SK-N-SH (cell line): ENCODE measurements at regions not wholly inside any gene's neighbourhood (a gene's known extent, or its start where the extent isn't known, plus 50 kb on each side); places are given as distances from the start of the nearest gene placed in this dataset.

Experiments used
- CTCF ChIA-PET: fragments of 300-600, 350-600 bp; formaldehyde crosslinking; extraction: SDS; loops from one replicate; lab custom pipeline; 2021; lab: Yijun Ruan, JAX
- POLR2A ChIA-PET: fragments of 350-600 bp; sonication (Branson Sonifier 250); formaldehyde crosslinking; extraction: SDS; loops from one replicate; lab custom pipeline; 2020; ENCODE audit warnings: antibody characterized with exemption, inconsistent platforms; lab: Yijun Ruan, JAX
- DNase-seq: peaks from one replicate; pipeline ENCODE4 v3.0.0; 2012
- H2AFZ ChIP-seq: fragments of 200-600 bp; sonication (generic); 2 replicates; pipeline ENCODE4 v1.8.1; 2016; ENCODE audit warnings: antibody characterized with exemption, mild to moderate bottlenecking, low read depth
- H3F3A ChIP-seq: fragments of 200-600 bp; sonication (generic); replicated peaks from 2 replicates; pipeline ENCODE3; 2016; ENCODE audit warnings: antibody characterized with exemption, mild to moderate bottlenecking; ENCODE audit not compliant: insufficient read depth
- H3K27ac ChIP-seq, 2 experiments: fragments of 200-500 bp in 1 of 2; fragments of 200-600 bp in 1 of 2; sonication (Bioruptor generic) in 1 of 2; sonication (generic), shearing (Covaris generic) in 1 of 2; 2 replicates each; pipeline versions ENCODE4 v1.5.1 to v1.6.1; 2014 to 2016; ENCODE audit warnings: low read depth in 2 of 2, inconsistent platforms in 1 of 2, low read length in 1 of 2, mild to moderate bottlenecking in 1 of 2, mixed read lengths in 1 of 2
- H3K27me3 ChIP-seq: fragments of 200-600 bp; sonication (generic), shearing (Covaris generic); 2 replicates; pipeline ENCODE4 v1.6.1; 2016; ENCODE audit warnings: mixed run types; ENCODE audit not compliant: insufficient read depth
- H3K36me3 ChIP-seq, 2 experiments: fragments of 200-500 bp in 1 of 2; fragments of 200-600 bp in 1 of 2; sonication (Bioruptor generic) in 1 of 2; sonication (generic) in 1 of 2; replicated peaks in 1 of 2; 2 replicates each; pipeline versions ENCODE3 to v1.5.1; 2014 to 2016; ENCODE audit warnings: low read length in 1 of 2, mild to moderate bottlenecking in 1 of 2; ENCODE audit not compliant: insufficient read depth in 2 of 2, control insufficient read depth in 1 of 2
- H3K4me1 ChIP-seq, 2 experiments: fragments of 200-500 bp in 1 of 2; fragments of 200-600 bp in 1 of 2; sonication (Bioruptor generic) in 1 of 2; sonication (generic), shearing (Covaris generic) in 1 of 2; 2 replicates each; pipeline versions ENCODE4 v1.5.1 to v1.6.1; 2014 to 2016; ENCODE audit warnings: low read depth in 1 of 2, low read length in 1 of 2, mixed run types in 1 of 2; ENCODE audit not compliant: insufficient read depth in 2 of 2, control insufficient read depth in 1 of 2
- H3K4me2 ChIP-seq: fragments of 200-600 bp; sonication (generic), shearing (Covaris generic); 2 replicates; pipeline ENCODE4 v1.6.1; 2017; ENCODE audit warnings: mixed run types
- H3K4me3 ChIP-seq, 2 experiments: fragments of 200-500 bp in 1 of 2; fragments of 200-600 bp in 1 of 2; sonication (Bioruptor generic) in 1 of 2; sonication (generic), shearing (Covaris generic) in 1 of 2; 2 replicates each; pipeline versions ENCODE4 v1.5.1 to v1.8.1; 2014 to 2016; ENCODE audit warnings: low read depth in 2 of 2, inconsistent platforms in 1 of 2, low read length in 1 of 2, mild to moderate bottlenecking in 1 of 2, mixed read lengths in 1 of 2, moderate library complexity in 1 of 2
- H3K79me2 ChIP-seq: fragments of 200-600 bp; sonication (generic); 2 replicates; pipeline ENCODE4 v1.8.1; 2017; ENCODE audit warnings: mild to moderate bottlenecking; ENCODE audit not compliant: insufficient read depth
- H3K9ac ChIP-seq: fragments of 200-600 bp; sonication (generic); 2 replicates; pipeline ENCODE4 v1.6.1; 2017; ENCODE audit warnings: mixed run types
- H3K9me2 ChIP-seq: fragments of 200-600 bp; sonication (generic); 2 replicates; pipeline ENCODE4 v1.6.1; 2017; ENCODE audit warnings: mixed run types
- H3K9me3 ChIP-seq: fragments of 200-600 bp; sonication (generic); 2 replicates; pipeline ENCODE4 v1.6.1; 2017; ENCODE audit warnings: mixed run types, mild to moderate bottlenecking, moderate library complexity
- H4K20me1 ChIP-seq: fragments of 200-600 bp; sonication (generic); 2 replicates; pipeline ENCODE4 v1.6.1; 2017; ENCODE audit warnings: mild to moderate bottlenecking, mixed run types; ENCODE audit not compliant: insufficient read depth
- ELF1 ChIP-seq: IDR thresholded peaks from 2 replicates; pipeline ENCODE4 v1.4.0; 2012
- EP300 ChIP-seq, 2 experiments: IDR thresholded peaks; 2 replicates each; pipeline versions ENCODE4 v1.4.0 to v1.6.1; 2012; ENCODE audit warnings: borderline replicate concordance in 1 of 2, low read depth in 1 of 2, low read length in 1 of 2
- EZH2phosphoT487 ChIP-seq: fragments of 200-600 bp; sonication (generic); IDR thresholded peaks from 2 replicates; pipeline ENCODE4 v1.6.1; 2017; ENCODE audit warnings: low read depth, mixed run types, mild to moderate bottlenecking, antibody characterized with exemption, moderate library complexity, borderline replicate concordance
- FOSL2 ChIP-seq: IDR thresholded peaks from 2 replicates; pipeline ENCODE4 v1.4.0; 2012; ENCODE audit warnings: low read depth, mild to moderate bottlenecking, moderate library complexity, borderline replicate concordance
- GATA2 ChIP-seq: sonication (generic); formaldehyde crosslinking; IDR thresholded peaks from 2 replicates; pipeline ENCODE4 v1.5.0; 2020; ENCODE audit warnings: mild to moderate bottlenecking, missing genetic modification reagents
- RCOR1 ChIP-seq: fragments of 150-350 bp; IDR thresholded peaks from 2 replicates; pipeline ENCODE4 v1.6.1; 2017; ENCODE audit warnings: antibody characterized with exemption, low read length
- RFX5 ChIP-seq: IDR thresholded peaks from 2 replicates; pipeline ENCODE4 v1.6.1; 2012; ENCODE audit warnings: mild to moderate bottlenecking, improper control_type of control experiment, low read length
- RXRA ChIP-seq: IDR thresholded peaks from 2 replicates; pipeline ENCODE4 v1.4.0; 2012; ENCODE audit warnings: low read depth, mild to moderate bottlenecking, borderline replicate concordance
- SIN3A ChIP-seq: IDR thresholded peaks from 2 replicates; pipeline ENCODE4 v1.6.1; 2012; ENCODE audit warnings: low read depth, mild to moderate bottlenecking, low read length, moderate library complexity, borderline replicate concordance
- TAF1 ChIP-seq: IDR thresholded peaks from 2 replicates; pipeline ENCODE4 v1.6.1; 2012; ENCODE audit warnings: low read depth, mild to moderate bottlenecking, low read length, moderate library complexity, borderline replicate concordance
- TCF12 ChIP-seq: IDR thresholded peaks from 2 replicates; pipeline ENCODE4 v1.4.0; 2012
- TEAD4 ChIP-seq: IDR thresholded peaks from 2 replicates; pipeline ENCODE4 v1.4.0; 2012; ENCODE audit warnings: mild to moderate bottlenecking, borderline replicate concordance; ENCODE audit not compliant: insufficient read depth
- YY1 ChIP-seq: IDR thresholded peaks from 2 replicates; pipeline ENCODE4 v1.4.0; 2012; ENCODE audit warnings: low read depth, mild to moderate bottlenecking
- TF ChIP-seq, protein P1 (sequence below): fragments of 150-350 bp; IDR thresholded peaks from 2 replicates; pipeline ENCODE4 v1.6.1; 2017; ENCODE audit warnings: antibody characterized with exemption, low read length, low read depth, borderline replicate concordance
- TF ChIP-seq, protein P2 (sequence below): IDR thresholded peaks from 2 replicates; pipeline ENCODE4 v1.6.1; 2012; ENCODE audit warnings: mild to moderate bottlenecking, low read depth, low read length, moderate library complexity
- TF ChIP-seq, protein P3 (sequence below): fragments of 200-600 bp; sonication (generic); IDR thresholded peaks from 2 replicates; pipeline ENCODE4 v1.6.1; 2017; ENCODE audit warnings: antibody characterized with exemption, mild to moderate bottlenecking, moderate library complexity
- TF ChIP-seq, protein P4 (sequence below): IDR thresholded peaks from 2 replicates; pipeline ENCODE4 v1.4.0; 2012; ENCODE audit warnings: low read depth, borderline replicate concordance
- TF ChIP-seq, protein P5 (sequence below): IDR thresholded peaks from 2 replicates; pipeline ENCODE4 v1.4.0; 2012; ENCODE audit warnings: low read depth
- TF ChIP-seq, protein P6 (sequence below): IDR thresholded peaks from 2 replicates; pipeline ENCODE4; 2012

DNA sequence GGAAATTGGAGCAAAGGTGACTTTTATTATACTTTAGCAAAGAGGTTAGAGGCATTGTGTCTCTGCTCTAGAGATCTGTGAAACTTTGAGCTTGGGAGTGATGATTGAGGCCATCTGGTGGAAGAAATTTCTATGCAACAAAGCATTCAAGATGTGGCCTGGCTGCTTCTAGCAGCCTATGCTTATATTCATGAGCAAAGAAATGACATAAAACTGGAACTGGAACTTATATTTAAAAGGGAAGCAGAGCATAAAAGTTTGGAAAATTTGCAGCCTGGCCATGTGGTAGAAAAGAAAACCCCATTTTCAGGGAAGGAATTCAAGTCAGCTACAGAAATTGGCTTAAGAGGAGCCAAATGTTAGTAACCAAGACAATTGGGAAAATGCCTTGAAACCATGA, 70.4 kb downstream of the SDR9C7 start:
- Histone ChIP-seq H3K9ac (no peak overlapping the region), H3F3A (no peaks in the 10 kb centered on the region), H3K4me1 (no peaks in the 10 kb centered on the region), H3K9me3 (no peaks in the 10 kb centered on the region; the same call in 1 of the 2 replicates), H3K4me2 (no peak overlapping the region), H3K27me3 (no peaks in the 10 kb centered on the region), H3K9me2 (no peaks in the 10 kb centered on the region), H3K79me2 (no peaks in the 10 kb centered on the region), H4K20me1 (no peaks in the 10 kb centered on the region), H3K4me3 (no peak overlapping the region), H3K27ac (no peak overlapping the region), H3K36me3 (no peaks in the 10 kb centered on the region), H2AFZ (no peak overlapping the region)
- ChIA-PET POLR2A (no interaction called here), CTCF (no interaction called here)
- DNase-seq = no peak
- TF ChIP-seq RCOR1 = no peak
- no peak for TF ChIP-seq ELF1
- TF ChIP-seq, protein P1, sequence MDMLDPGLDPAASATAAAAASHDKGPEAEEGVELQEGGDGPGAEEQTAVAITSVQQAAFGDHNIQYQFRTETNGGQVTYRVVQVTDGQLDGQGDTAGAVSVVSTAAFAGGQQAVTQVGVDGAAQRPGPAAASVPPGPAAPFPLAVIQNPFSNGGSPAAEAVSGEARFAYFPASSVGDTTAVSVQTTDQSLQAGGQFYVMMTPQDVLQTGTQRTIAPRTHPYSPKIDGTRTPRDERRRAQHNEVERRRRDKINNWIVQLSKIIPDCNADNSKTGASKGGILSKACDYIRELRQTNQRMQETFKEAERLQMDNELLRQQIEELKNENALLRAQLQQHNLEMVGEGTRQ = no peak
- TF ChIP-seq, protein P2, sequence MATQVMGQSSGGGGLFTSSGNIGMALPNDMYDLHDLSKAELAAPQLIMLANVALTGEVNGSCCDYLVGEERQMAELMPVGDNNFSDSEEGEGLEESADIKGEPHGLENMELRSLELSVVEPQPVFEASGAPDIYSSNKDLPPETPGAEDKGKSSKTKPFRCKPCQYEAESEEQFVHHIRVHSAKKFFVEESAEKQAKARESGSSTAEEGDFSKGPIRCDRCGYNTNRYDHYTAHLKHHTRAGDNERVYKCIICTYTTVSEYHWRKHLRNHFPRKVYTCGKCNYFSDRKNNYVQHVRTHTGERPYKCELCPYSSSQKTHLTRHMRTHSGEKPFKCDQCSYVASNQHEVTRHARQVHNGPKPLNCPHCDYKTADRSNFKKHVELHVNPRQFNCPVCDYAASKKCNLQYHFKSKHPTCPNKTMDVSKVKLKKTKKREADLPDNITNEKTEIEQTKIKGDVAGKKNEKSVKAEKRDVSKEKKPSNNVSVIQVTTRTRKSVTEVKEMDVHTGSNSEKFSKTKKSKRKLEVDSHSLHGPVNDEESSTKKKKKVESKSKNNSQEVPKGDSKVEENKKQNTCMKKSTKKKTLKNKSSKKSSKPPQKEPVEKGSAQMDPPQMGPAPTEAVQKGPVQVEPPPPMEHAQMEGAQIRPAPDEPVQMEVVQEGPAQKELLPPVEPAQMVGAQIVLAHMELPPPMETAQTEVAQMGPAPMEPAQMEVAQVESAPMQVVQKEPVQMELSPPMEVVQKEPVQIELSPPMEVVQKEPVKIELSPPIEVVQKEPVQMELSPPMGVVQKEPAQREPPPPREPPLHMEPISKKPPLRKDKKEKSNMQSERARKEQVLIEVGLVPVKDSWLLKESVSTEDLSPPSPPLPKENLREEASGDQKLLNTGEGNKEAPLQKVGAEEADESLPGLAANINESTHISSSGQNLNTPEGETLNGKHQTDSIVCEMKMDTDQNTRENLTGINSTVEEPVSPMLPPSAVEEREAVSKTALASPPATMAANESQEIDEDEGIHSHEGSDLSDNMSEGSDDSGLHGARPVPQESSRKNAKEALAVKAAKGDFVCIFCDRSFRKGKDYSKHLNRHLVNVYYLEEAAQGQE = no peak
- TF ChIP-seq EP300 (IDR thresholded peaks at IDR 0.05; ENCODE audit: borderline replicate concordance in 1 of 2, low read depth in 1 of 2, low read length in 1 of 2) = no peak
- TF ChIP-seq, protein P3, sequence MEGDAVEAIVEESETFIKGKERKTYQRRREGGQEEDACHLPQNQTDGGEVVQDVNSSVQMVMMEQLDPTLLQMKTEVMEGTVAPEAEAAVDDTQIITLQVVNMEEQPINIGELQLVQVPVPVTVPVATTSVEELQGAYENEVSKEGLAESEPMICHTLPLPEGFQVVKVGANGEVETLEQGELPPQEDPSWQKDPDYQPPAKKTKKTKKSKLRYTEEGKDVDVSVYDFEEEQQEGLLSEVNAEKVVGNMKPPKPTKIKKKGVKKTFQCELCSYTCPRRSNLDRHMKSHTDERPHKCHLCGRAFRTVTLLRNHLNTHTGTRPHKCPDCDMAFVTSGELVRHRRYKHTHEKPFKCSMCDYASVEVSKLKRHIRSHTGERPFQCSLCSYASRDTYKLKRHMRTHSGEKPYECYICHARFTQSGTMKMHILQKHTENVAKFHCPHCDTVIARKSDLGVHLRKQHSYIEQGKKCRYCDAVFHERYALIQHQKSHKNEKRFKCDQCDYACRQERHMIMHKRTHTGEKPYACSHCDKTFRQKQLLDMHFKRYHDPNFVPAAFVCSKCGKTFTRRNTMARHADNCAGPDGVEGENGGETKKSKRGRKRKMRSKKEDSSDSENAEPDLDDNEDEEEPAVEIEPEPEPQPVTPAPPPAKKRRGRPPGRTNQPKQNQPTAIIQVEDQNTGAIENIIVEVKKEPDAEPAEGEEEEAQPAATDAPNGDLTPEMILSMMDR = no peak
- no peak for TF ChIP-seq RFX5
- TF ChIP-seq GATA2 = no peak
- TF ChIP-seq, protein P4, sequence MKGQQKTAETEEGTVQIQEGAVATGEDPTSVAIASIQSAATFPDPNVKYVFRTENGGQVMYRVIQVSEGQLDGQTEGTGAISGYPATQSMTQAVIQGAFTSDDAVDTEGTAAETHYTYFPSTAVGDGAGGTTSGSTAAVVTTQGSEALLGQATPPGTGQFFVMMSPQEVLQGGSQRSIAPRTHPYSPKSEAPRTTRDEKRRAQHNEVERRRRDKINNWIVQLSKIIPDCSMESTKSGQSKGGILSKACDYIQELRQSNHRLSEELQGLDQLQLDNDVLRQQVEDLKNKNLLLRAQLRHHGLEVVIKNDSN = no peak
- TF ChIP-seq, protein P5, sequence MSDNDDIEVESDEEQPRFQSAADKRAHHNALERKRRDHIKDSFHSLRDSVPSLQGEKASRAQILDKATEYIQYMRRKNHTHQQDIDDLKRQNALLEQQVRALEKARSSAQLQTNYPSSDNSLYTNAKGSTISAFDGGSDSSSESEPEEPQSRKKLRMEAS = no peak
- TF ChIP-seq SIN3A = no peak
- no peak for TF ChIP-seq YY1
- TF ChIP-seq RXRA = no peak
- TF ChIP-seq TCF12 = no peak
- no peak for TF ChIP-seq TAF1
- TF ChIP-seq TEAD4 = no peak
- TF ChIP-seq EZH2phosphoT487 = no peak
- TF ChIP-seq, protein P6, sequence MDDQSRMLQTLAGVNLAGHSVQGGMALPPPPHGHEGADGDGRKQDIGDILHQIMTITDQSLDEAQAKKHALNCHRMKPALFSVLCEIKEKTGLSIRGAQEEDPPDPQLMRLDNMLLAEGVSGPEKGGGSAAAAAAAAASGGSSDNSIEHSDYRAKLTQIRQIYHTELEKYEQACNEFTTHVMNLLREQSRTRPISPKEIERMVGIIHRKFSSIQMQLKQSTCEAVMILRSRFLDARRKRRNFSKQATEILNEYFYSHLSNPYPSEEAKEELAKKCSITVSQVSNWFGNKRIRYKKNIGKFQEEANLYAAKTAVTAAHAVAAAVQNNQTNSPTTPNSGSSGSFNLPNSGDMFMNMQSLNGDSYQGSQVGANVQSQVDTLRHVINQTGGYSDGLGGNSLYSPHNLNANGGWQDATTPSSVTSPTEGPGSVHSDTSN = no peak
- TF ChIP-seq FOSL2 = no peak
